ENCODE measurements at regions not wholly inside any gene's neighbourhood (a gene's known extent, or its start where the extent isn't known, plus 50 kb on each side); places are given as distances from the start of the nearest gene placed in this dataset.

GRCh38 chr10:78390051-78390450 lies 356.4 kb downstream of the RPS24 start:
- TF ChIP-seq CTCF (conservative IDR thresholded peaks at IDR 0.05; ENCODE audit: low read depth, low read length), result no peak
- TF ChIP-seq EZH2 (IDR thresholded peaks at IDR 0.05; ENCODE audit: low read length, unreplicated experiment), result no peak
- TF ChIP-seq EZH2phosphoT487 (IDR thresholded peaks at IDR 0.05; ENCODE audit: borderline replicate concordance, low read length), result no peak; the same call in 1 of the 2 replicates

Measured in PC-3 (cell line).